HEK293 (cell line): ENCODE measurements at regions not wholly inside any gene's neighbourhood (a gene's known extent, or its start where the extent isn't known, plus 50 kb on each side); places are given as distances from the start of the nearest gene placed in this dataset.

Source experiments
- CTCF ChIP-seq: fragments of 450-650 bp; formaldehyde crosslinking; IDR thresholded peaks from 2 replicates; pipeline ENCODE4 v1.5.1; 2016; ENCODE audit warnings: missing biosample characterization, missing genetic modification characterization
- SCRT1 ChIP-seq: fragments of 450-650 bp; formaldehyde crosslinking; IDR thresholded peaks from 2 replicates; pipeline ENCODE4 v1.5.1; 2016; ENCODE audit warnings: missing biosample characterization, missing genetic modification characterization, borderline replicate concordance
- ZBTB48 ChIP-seq: fragments of 450-650 bp; formaldehyde crosslinking; IDR thresholded peaks from 2 replicates; pipeline ENCODE4 v1.5.1; 2016; ENCODE audit warnings: missing biosample characterization, missing genetic modification characterization
- ZNF449 ChIP-seq: fragments of 450-650 bp; formaldehyde crosslinking; IDR thresholded peaks from 2 replicates; pipeline ENCODE4 v1.5.1; 2017; ENCODE audit warnings: missing biosample characterization, mild to moderate bottlenecking, missing genetic modification characterization, moderate library complexity
- ZNF639 ChIP-seq: fragments of 450-650 bp; formaldehyde crosslinking; IDR thresholded peaks from 2 replicates; pipeline ENCODE4 v1.5.1; 2016; ENCODE audit warnings: missing biosample characterization, missing genetic modification characterization
- ZNF776 ChIP-seq: fragments of 450-650 bp; formaldehyde crosslinking; IDR thresholded peaks from 2 replicates; pipeline ENCODE4 v1.5.0; 2017; ENCODE audit warnings: missing biosample characterization, missing genetic modification characterization, borderline replicate concordance

- no peak for TF ChIP-seq CTCF (tag by site-specific recombination)
- TF ChIP-seq ZBTB48 (tag by site-specific recombination) = no peak
- no peak for TF ChIP-seq ZNF449
- no peak for TF ChIP-seq ZNF639 (tag by site-specific recombination)
- TF ChIP-seq ZNF776 = no peak
- TF ChIP-seq SCRT1 (tag by site-specific recombination) = no peak
Observed at GRCh38 chr2:95730813-95731212, 139.0 kb downstream of the TRIM43 start.
